GM19035 (cell line): ENCODE measurements at regions not wholly inside any gene's neighbourhood (a gene's known extent, or its start where the extent isn't known, plus 50 kb on each side); places are given as distances from the start of the nearest gene placed in this dataset.
"Not testable (repeated sequence)": the region's sequence is repeated elsewhere in the genome, so short reads cannot be mapped to it uniquely, and the experiment has no call there.

Experiments
- ATAC-seq: cut with Tn5 transposase; IDR thresholded peaks from one replicate; pipeline ENCODE4 v1.9.1; 2021; ENCODE audit not compliant: unreplicated experiment

DNA sequence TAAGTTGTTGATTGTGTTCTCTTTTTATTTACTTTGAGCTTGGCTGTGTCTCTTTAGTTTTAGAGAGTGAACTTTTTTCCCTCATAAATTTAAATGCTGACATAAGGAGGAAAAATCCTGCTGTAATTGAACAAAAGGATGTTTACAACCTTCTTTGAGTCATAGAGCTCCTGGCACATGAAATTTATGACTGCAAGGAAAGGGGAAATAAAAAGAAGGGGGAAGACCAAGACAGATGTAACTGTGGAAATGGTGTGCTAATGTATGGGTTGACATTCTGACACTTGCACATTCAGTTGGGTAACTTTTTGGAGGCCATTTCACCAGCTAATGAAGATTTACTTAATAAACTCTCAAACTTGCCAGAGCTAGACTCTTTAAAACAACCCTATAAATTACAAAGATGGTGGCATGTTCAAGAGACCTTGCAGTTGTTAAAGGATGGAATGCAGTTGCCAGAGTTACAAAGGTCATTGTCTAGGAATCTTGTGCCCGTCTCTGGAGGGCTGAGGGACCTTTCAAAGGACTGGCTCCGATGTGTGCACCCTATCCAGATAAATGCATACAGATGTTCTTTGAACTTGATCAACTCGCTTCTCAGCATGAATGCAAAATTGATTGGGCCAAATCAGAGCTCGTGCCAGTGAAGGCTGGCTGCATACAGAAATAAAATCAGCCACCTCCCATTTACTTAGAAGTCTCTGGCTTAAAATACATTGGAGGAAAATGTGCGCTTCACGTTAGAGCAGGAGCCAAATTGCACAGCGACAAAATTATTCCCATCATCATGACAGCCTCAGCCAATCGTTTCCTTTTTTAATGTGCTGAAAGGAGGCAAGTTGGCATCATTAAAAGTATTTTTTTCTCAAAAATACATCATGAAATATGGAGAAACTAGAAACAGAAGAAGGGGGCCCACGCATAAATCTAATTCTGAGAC, 289.0 kb upstream of the XYLT1 start:
- ATAC-seq: no peak

DNA sequence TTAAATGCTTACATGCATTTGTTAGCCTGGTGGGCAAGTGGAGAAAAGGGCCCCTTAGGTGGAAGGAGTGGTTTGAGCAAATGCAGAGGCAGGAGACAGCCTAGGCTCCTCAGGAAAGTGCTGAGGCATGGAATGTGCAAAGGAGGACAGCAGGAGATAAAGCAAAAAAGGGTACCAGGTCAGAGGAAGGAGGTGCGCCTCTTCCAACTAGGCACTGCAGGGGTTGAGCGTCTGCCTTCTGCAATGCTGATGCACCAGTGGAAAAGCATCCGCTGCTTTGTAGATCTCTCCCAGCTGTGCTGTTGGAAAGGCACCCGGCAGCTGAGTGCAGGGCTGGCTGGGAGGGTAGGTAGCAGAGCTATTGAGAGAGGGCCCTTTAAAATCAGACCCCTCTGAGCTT, 287.0 kb upstream of the XYLT1 start:
- ATAC-seq: no peak

DNA sequence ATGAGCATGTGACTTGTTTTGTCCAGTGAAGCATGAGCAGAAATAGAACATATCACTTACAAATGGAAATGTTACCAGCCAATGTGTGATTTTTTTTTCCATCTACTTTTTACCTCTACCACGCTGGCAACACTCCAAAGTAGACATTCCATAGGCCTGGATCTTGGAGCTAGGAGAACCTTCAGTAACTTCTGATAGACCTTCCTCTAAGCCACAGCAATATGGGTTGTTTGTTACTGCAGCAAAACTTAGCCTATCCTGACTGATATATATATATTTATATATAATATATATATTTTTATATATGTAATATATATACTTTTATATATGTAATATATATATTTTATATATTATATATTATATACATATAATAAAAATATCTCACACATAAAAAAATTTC, 284.4 kb upstream of the XYLT1 start:
- ATAC-seq: no peak

DNA sequence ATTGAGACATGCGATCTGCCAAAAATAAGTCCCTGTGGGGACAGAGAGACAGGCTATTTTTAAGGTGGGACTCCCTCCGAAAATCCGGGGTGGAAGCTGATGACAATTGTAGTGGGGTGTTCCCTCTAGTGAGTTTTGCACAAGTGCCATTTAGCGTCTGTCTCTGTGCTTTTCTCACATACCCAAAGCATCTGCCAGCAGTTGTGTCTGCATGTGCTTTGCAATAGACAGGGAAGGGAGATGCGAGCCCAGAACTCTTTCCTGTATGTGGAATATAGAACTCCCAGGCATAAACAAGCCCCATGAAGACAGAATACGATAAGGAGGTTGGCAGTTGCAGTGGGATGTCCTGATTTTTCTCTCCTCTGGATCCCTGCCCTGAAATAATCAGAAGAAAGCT, 282.7 kb upstream of the XYLT1 start:
- no peak for ATAC-seq

DNA sequence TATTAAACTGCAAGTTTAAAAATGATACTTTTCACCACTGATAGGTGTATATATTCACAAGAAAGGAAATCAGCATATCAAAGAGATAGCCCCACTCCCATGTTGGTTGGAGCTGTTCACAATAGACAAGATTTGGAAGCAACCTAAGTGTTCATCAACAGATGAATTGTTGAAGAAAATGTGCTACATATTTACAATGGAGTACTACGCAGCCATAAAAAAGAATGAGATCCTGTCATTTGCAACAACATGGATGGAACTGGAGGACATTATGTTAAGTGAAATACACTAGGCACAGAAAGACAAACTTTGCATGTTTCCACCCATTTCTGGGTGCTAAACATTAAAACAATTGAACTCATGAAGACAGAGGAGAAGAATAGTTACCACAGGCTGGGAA, 278.9 kb upstream of the XYLT1 start:
- ATAC-seq: no peak

DNA sequence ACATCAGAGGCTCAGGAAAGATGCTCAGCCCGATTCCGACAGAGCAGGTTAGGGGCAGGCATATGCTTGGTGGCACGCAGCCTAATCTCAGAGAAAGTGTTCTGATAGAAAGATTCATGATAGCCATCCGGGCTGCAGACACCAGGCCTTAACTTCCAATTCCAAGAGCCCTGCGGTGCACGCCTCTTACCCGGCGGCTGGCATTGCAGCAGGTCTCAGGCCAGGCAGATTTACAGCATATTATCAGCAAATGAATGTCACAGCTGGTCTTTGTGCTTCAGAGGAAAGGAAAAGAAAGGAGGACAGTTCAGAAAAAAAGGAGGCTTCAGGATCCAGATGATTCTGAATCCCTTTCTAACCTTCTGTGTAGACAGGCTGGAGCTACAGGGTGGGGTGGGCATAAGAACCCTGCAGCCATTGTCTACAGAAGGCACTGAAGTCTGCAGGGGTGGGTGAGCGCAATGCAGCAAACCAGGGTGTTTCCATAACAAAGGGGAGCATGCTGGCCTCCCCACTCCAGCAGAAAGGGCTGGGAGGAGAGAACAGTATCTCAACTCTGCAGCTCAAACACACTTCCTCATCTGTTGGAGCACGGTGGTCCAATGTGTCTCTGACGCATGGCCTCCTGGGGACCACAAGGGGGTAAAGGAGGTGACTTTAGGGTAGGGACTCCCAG, 277.4 kb upstream of the XYLT1 start:
- ATAC-seq: no peak

DNA sequence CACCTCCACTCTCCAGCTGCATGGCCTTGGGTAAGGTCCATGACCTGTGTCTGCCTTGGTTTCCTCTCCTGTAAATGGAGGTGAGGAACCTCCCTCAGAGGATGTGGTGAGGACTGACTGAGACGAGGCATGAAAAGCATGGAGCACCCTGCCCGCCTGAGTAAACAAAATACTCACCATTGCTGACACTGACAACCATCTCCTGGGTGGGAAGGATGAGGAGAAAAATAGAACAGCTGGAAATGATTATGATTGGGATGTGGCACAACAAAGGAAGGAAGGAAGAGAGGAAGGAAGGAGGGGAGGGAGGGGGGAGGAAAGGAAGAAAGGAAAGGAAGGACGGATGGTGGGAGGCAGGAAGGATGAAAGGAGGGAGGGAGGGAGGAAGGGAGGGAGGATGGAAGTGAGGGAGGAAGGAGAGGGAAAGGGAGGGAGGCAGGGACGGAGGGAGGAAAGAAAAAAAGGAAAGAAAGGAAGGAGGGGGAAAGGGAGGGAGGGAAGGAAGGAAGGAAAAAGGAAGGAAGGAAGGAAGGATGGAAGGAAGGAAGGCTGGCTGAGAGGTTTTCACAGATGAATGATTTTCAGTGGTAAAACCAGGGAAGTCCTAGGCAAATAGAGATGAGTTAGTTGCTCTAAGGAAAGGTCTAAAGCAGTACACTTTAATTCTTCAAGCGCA, 276.5 kb upstream of the XYLT1 start:
- no peak for ATAC-seq

DNA sequence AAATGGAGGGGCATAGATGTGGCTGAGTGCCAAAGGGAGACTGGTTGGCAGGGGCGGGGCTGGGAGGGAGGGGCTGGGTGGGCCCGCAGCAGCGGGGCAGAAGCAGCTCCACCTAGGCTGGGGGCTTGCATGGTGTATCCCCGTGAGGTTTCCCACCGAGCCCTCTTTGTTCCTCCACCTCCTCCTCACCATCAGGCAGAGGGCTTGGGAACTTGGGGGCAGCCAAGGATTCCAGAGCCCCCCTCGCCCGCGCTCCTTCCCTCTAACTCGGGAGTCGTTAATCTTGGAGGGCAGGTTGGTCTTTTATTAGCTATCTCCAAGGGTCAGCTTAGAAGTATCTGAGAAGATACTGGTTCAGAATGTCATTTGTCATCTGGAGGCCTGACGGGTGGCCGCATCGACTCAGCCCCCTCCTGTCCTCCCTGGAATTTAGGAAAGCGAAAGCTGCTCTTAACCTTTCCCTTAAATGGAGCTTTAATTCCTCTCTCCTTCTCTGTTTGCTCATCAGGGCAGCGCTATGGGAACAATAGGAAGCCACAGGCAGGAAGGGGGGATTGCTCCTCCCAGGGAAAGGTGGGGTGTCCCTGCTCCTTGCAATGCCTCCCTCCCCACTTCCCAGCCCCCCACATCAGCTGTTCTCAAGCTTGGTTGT, 274.3 kb upstream of the XYLT1 start:
- ATAC-seq: no peak

DNA sequence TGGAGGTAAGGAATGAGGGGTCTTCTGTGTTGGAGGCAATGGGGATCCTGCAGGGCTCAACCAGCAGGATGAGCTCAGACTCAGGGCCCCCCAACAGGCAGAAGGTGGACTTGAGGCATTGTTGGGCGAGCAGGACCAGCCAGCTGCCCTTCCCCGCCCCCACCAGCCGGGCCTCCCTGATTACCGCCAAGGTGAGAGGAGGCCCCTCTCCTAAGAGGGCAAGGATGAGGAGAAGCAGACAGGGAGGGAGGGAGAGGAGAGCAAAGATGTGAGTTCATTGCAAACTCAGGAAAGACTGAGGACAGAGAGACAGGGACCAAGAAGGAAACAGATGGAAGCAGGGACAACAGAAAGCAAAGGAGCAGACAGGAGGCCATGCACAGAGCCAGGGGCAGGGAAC, 272.8 kb upstream of the XYLT1 start:
- ATAC-seq: no peak

DNA sequence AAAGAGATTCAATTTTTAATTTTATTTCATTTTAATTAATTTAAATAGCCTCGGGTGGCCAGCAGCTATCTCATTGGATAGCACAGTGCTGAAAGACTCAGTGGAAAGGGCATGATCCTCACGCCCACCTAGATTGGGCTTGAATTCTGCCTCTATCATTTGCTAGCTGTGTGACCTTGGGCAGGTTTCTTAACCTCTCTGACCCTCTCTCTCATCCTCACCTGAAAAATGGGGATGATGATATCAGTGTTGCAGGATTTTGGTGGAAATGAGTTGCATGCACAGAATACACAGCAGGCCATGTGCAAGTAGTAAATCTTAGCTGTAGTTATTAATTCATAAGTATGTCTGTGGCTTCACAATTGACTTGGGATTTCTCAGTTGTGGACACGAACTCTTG, 272.4 kb upstream of the XYLT1 start:
- ATAC-seq: no peak

DNA sequence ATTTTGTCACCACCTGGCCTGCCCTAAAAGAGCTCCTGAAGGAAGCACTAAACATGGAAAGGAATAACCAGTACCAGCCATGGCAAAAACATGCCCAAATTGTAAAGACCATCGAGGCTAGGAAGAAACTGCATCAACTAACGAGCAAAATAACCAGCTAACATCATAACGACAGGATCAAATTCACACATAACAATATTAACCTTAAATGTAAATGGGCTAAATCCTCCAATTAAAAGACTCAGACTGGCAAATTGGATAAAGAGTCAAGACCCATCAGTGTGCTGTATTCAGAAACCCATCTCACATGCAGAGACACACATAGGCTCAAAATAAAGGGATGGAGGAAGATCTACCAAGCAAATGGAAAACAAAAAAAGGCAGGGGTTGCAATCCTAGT, 264.3 kb upstream of the XYLT1 start:
- not testable (repeated sequence) for ATAC-seq

DNA sequence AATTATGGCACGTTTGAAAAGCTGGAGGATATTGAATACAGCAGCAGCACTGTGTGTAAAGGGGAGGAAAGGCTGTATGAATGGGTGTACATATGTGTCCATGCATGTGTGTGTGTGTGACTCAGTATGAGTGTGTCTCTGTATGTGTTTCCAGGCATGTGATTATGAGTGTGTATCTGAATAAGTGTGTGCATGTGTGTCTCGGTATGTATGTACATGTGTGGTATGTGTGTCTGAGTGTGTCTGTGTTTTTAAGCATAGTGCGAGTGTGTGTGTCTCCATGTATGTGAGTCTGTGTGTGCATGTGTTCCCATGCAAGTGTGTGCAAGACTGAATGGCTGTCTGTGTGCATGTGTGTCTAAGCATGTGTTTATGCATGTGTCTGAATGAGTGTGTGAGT, 259.1 kb upstream of the XYLT1 start:
- no peak for ATAC-seq

DNA sequence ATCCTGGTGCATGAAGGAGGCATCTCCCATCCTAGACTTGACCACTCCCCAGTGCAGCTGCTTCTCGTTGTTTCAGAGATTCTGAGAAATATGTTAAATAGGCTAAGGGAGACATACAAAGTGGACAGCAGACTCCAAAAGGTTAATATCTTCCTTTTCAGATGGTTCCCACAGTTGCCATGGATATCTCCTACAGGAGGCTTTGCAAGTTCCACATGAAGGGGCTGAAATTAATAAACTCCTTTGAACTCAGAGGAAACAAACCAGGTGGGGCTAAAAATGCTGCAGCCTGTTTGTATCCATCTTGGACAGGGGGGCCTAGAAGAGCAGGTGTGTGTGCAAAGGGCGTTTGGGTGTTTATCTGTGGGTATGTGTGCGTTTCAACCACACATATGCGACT, 257.4 kb upstream of the XYLT1 start:
- ATAC-seq: no peak

DNA sequence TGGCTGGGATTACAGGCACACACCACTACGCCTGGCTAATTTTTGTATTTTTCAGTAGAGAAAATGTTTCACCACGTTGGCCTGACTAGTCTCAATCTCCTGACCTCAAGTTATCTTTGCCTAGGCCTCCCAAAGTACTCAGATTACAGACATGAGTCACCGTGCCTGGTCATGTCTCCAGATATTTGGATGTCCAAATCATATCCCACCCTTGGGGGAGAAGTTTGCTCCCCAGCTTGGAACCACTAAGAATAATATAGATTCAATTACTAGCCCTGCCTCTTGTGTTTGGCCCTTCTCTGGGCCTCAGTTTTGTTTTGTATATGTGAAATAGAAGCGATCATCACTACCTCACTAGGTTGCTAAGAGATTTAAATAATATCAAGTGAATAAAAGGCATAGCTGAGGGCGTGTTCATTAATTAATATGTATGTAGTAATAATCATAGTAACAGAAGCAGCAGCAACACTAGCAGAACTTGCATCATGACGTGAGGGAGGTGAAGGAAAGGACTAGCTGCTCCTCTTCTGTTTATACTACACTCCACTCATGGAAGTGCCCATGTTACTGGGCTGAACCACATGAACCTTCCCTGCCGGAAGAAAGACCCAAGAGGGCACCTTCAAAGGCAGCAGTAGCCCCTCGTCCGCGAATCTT, 253.6 kb upstream of the XYLT1 start:
- no peak for ATAC-seq

DNA sequence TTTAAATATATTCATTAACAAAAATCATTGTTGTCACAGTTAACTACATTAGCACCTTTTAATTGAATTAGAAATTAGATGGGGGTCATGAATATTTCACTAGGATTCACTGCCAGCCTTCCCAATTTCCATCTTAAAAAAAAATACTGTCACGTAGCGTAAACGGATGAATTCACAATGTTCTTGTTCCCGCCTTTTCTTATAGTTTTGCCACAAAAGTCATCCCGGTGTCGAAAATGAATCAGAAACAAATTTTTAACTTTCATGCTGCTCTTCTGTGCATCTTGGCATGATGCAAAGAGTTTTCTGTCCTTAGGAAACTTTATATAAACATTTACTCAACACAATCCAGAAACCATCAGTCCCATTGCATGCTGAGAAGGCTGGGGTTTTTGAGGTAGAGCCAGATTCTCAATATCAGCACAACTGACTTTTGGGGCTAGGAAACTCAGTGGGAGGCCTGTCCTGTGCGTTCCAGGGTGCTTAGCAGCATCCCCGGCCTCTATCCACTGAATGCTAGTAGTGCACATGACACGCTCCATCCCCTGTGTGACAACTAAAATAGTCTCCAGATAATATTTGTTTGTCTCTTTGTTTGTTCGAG, 252.9 kb upstream of the XYLT1 start:
- ATAC-seq: no peak

DNA sequence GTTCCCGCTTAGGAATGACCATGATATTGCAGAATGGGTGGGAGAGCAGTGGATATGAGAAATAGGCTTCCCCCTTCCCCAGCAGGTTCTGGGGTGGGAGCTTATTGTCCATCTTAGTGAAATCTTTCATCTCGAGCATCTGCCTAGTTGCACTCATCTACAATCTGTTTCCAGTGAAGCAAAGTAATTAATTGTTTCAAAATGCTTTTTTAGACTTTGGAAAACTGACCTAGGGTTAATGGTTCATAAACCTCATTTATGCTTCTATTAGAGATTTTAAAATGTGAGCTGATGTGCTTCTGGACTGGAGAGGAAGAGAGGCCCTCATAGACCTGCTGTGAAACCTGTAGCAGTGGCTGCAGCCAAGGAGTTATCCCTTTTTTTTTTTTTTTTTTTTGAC, 247.7 kb upstream of the XYLT1 start:
- ATAC-seq: no peak

DNA sequence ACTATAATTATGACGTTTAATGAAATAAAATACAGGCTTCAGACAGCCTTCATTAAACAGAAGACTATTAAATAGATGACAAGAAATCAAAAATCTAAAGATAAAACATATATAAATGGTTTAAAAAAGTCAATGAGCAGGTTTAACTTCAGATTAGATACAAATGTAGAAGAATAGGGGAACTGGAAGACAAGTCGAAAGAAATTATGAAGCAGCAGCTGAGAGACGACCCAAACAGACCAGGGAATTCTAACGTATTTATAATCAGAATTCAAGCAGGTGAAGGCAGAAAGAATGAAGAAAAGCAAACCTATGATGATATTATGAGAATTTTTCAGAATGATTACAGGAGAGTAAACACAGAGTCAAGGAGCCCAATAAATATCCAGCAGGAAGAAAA, 235.1 kb upstream of the XYLT1 start:
- ATAC-seq: no peak

DNA sequence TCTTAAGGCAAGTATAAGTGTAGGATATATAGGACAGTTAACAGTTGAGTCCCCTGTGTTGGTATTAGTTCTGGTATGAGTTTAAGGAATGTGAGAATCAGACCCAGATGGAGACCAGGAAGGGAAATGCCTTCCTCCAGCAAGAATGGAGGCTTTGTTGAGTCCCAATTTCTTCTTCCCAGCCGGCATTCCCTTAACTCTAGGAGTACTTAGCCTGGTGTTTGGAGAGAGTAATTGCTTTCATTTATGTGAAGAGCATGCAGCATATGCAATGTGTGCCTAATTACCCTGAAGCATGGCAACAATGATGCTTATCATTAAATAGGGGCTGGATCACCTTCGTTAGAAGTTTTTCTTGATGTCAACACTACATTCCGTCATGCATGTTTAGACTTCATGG, 225.9 kb upstream of the XYLT1 start:
- ATAC-seq: no peak

DNA sequence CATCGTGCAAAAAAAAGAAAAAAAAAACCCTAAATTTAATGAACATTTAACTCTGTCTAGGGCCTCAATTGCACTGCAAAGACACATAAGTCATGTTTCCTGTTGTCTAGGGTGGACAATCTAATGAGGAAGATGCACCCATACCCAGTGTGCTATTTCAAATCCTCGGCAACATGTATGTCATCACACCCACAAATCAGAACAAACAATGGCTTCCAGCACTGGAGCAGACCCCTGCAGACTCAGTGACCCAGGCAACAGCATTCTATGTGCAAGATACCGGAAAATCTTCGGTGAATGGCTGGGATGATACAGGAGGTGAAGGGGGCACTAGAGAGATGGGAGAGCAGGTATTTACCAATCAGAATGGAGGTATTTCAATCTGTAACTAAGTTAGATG, 221.7 kb upstream of the XYLT1 start:
- no peak for ATAC-seq

DNA sequence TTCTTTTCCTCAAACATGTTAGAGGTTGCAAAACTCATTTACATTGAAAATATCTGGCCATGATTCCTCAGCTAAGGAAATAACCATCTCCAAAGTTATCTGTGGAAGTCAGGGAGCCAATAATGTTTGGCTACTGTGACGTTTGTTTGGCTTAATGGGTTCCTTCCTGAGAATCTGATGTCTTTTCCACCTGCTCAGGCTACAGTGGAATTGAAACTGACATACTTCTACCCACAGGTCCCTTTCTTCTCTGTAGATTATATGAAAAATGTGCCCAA, 221.1 kb upstream of the XYLT1 start:
- ATAC-seq: no peak
